Mucosa of stomach (tissue), 1 donor: ENCODE measurements at regions not wholly inside any gene's neighbourhood (a gene's known extent, or its start where the extent isn't known, plus 50 kb on each side); places are given as distances from the start of the nearest gene placed in this dataset.

Experiments used
- H3K27me3 ChIP-seq: one replicate; pipeline ENCODE4 v1.7.0; 2013; ENCODE audit warnings: mild to moderate bottlenecking, low read length; ENCODE audit not compliant: control insufficient read depth, insufficient read depth
- H3K36me3 ChIP-seq: one replicate; pipeline ENCODE4 v1.7.0; 2013; ENCODE audit warnings: low read length; ENCODE audit not compliant: control insufficient read depth, insufficient read depth
- H3K4me1 ChIP-seq: one replicate; pipeline ENCODE4 v1.7.0; 2013; ENCODE audit warnings: mild to moderate bottlenecking, low read length; ENCODE audit not compliant: control insufficient read depth, insufficient read depth
- H3K4me3 ChIP-seq: one replicate; pipeline ENCODE4 v1.7.0; 2013; ENCODE audit warnings: low read length
- H3K9ac ChIP-seq: one replicate; pipeline ENCODE4 v1.7.0; 2013; ENCODE audit warnings: mild to moderate bottlenecking, low read length, moderate library complexity
- H3K9me3 ChIP-seq: one replicate; pipeline ENCODE4 v1.7.0; 2013; ENCODE audit warnings: mild to moderate bottlenecking, low read length, moderate library complexity; ENCODE audit not compliant: control insufficient read depth
- donor health status: Pancreatic carcinoma.

GRCh38 chr10:110355141-110355831, 50.6 kb upstream of the SMNDC1 start:
- Histone ChIP-seq H3K4me1 (peaks cover 17% of the 10 kb centered on the region), H3K9me3 (no peaks in the 10 kb centered on the region), H3K27me3 (peaks cover 71% of the 10 kb centered on the region), H3K36me3 (no peaks in the 10 kb centered on the region), H3K4me3 (no peak overlapping the region), H3K9ac (no peak overlapping the region)

GRCh38 chr10:110355922-110356627, 51.4 kb upstream of the SMNDC1 start:
- Histone ChIP-seq H3K9ac (peak overlapping the region; percentile 7), H3K27me3 (peaks cover 76% of the 10 kb centered on the region), H3K9me3 (no peaks in the 10 kb centered on the region), H3K36me3 (no peaks in the 10 kb centered on the region), H3K4me3 (no peak overlapping the region), H3K4me1 (peaks cover 17% of the 10 kb centered on the region)

GRCh38 chr10:110356628-110357245, 52.0 kb upstream of the SMNDC1 start:
- H3K4me1 ChIP-seq = peaks cover 17% of the 10 kb centered on the region
- peak overlapping the region; percentile 7 for H3K9ac ChIP-seq
- no peaks in the 10 kb centered on the region for H3K9me3 ChIP-seq
- peaks cover 76% of the 10 kb centered on the region for H3K27me3 ChIP-seq
- H3K36me3 ChIP-seq = no peaks in the 10 kb centered on the region
- H3K4me3 ChIP-seq = no peak overlapping the region

- H3K4me3 ChIP-seq = no peak overlapping the region
- H3K9ac ChIP-seq = no peak overlapping the region
- peaks cover 17% of the 10 kb centered on the region for H3K4me1 ChIP-seq
Observed at GRCh38 chr10:110357252-110357780, 52.6 kb upstream of the SMNDC1 start.

GRCh38 chr10:110357871-110358270, 53.2 kb upstream of the SMNDC1 start:
- Histone ChIP-seq H3K4me1 (peaks cover 17% of the 10 kb centered on the region), H3K4me3 (no peak overlapping the region), H3K9me3 (no peaks in the 10 kb centered on the region), H3K27me3 (peaks cover 69% of the 10 kb centered on the region), H3K9ac (no peak overlapping the region), H3K36me3 (no peaks in the 10 kb centered on the region)

More at GRCh38 chr10:110357252-110357780, 52.6 kb upstream of the SMNDC1 start:
- Histone ChIP-seq H3K36me3 (no peaks in the 10 kb centered on the region), H3K27me3 (peaks cover 72% of the 10 kb centered on the region), H3K9me3 (no peaks in the 10 kb centered on the region)

- Histone ChIP-seq H3K9me3 (no peaks in the 10 kb centered on the region), H3K4me3 (no peak overlapping the region), H3K9ac (no peak overlapping the region), H3K4me1 (peaks cover 17% of the 10 kb centered on the region), H3K27me3 (peaks cover 65% of the 10 kb centered on the region), H3K36me3 (no peaks in the 10 kb centered on the region)
Observed at GRCh38 chr10:110358278-110358677, 53.6 kb upstream of the SMNDC1 start.

- peaks cover 17% of the 10 kb centered on the region for H3K4me1 ChIP-seq
- H3K9ac ChIP-seq = no peak overlapping the region
- no peaks in the 10 kb centered on the region for H3K9me3 ChIP-seq
- peaks cover 58% of the 10 kb centered on the region for H3K27me3 ChIP-seq
- no peaks in the 10 kb centered on the region for H3K36me3 ChIP-seq
- H3K4me3 ChIP-seq = no peak overlapping the region
Observed at GRCh38 chr10:110358869-110359629, 54.3 kb upstream of the SMNDC1 start.

- no peaks in the 10 kb centered on the region for H3K36me3 ChIP-seq
- no peak overlapping the region for H3K4me3 ChIP-seq
- no peak overlapping the region for H3K9ac ChIP-seq
- no peaks in the 10 kb centered on the region for H3K9me3 ChIP-seq
- H3K4me1 ChIP-seq = peaks cover 12% of the 10 kb centered on the region
- peaks cover 41% of the 10 kb centered on the region for H3K27me3 ChIP-seq
Observed at GRCh38 chr10:110360857-110361474, 56.2 kb upstream of the SMNDC1 start.

- Histone ChIP-seq H3K27me3 (peaks cover 39% of the 10 kb centered on the region), H3K4me3 (no peak overlapping the region), H3K36me3 (no peaks in the 10 kb centered on the region), H3K4me1 (peaks cover 4% of the 10 kb centered on the region), H3K9ac (no peak overlapping the region), H3K9me3 (no peaks in the 10 kb centered on the region)
Observed at GRCh38 chr10:110361800-110362456, 57.2 kb upstream of the SMNDC1 start.

- Histone ChIP-seq H3K9me3 (no peaks in the 10 kb centered on the region), H3K9ac (no peak overlapping the region), H3K4me3 (no peak overlapping the region), H3K27me3 (peaks cover 26% of the 10 kb centered on the region), H3K36me3 (no peaks in the 10 kb centered on the region), H3K4me1 (no peaks in the 10 kb centered on the region)
Observed at GRCh38 chr10:110363572-110364411, 59.1 kb upstream of the SMNDC1 start.
